Suprapubic skin (tissue), 4 donors: ENCODE measurements at regions not wholly inside any gene's neighbourhood (a gene's known extent, or its start where the extent isn't known, plus 50 kb on each side); places are given as distances from the start of the nearest gene placed in this dataset.
"Not testable (repeated sequence)": the region's sequence is repeated elsewhere in the genome, so short reads cannot be mapped to it uniquely, and the experiment has no call there.

Source experiments
- DNase-seq, 2 donors: peaks; one replicate each; pipeline ENCODE4 v3.0.0-alpha.2; 2019; ENCODE audit warnings: low spot score in 2 of 2
- H3K27ac ChIP-seq: fragments of 200-600 bp; sonication (generic); one replicate; pipeline ENCODE4 v1.5.1; 2019
- H3K27me3 ChIP-seq: fragments of 200-600 bp; sonication (generic); one replicate; pipeline ENCODE4 v1.5.1; 2019
- H3K36me3 ChIP-seq: fragments of 200-600 bp; sonication (generic); one replicate; pipeline ENCODE4 v1.5.1; 2019
- H3K4me1 ChIP-seq: fragments of 200-600 bp; sonication (generic); one replicate; pipeline ENCODE4 v1.5.1; 2019
- H3K4me3 ChIP-seq: fragments of 200-600 bp; sonication (generic); one replicate; pipeline ENCODE4 v1.5.1; 2019; ENCODE audit warnings: mild to moderate bottlenecking
- H3K9me3 ChIP-seq: fragments of 200-600 bp; sonication (generic); one replicate; pipeline ENCODE4 v1.5.1; 2019
- WGBS: methylation state at CpG from one replicate; pipeline ENCODE4 v1.1.5; 2018; 5-methylcytosine and 5-hydroxymethylcytosine counted together

DNA sequence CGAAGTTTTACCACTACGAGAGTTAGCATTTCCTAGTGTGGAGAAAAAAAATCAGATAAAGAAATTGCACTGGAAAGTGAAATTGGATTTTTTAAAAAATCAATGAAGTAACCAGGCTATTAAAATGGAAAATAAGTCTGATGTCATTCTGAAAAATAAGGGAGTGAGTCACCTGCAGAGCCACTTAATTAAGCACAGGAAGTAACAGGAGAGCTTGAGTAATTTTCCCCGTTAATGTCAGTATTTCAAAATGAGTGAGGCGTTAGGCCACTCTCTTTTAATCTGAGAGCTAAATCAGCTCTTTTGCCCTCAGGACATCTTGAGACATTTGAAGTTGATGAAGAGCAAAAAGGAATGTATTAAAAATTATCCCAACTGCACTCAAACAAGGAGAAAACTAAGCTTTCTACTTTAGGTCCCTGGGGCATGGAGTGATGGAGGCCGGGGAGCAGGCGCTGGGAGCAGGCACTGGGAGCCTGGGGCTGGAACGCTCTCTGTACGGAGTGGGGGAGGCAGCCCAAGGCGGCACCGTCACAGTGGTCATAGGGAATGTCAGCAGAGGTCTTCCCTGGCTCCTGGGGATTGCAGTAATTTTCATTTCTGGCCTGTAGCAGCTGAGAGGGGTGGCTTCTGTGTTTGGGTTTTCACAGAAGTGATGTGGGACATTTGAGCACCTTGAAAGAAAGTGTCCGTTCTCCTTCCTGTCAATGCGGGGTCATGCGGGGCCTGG lies 194.6 kb downstream of the BCL2L11 start:
- not testable (repeated sequence) for H3K27ac ChIP-seq, DNase-seq, H3K36me3 ChIP-seq, H3K4me3 ChIP-seq, H3K4me1 ChIP-seq, H3K9me3 ChIP-seq, H3K27me3 ChIP-seq
- 84% methylated on average over 10 of the region's 13 CpGs for WGBS

DNA sequence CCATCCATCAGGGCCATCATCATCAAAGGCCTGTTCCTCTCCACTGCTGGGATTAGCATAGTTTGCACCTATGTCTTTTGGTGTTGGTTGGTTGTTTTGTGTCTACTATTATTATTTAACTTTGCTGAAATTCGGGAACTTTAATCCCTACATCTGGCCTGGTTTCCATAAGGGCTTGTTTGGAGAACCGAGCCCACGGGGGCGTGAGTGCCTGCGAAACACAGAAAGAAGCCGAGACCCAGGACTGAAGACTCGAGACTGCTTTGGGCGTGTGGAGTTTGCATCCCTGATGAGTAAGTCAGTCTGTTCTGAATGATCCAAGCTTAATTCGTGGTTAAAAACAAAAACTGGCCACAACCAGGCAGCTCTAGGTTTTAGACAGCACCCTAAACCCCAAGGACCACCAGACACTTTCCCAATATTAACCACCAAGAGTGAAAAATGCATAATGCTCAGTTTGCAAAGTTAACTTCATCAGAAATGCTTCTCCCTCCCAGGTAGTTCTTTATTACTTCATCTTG lies 195.6 kb downstream of the BCL2L11 start:
- not testable (repeated sequence) for H3K4me1 ChIP-seq, DNase-seq, H3K4me3 ChIP-seq, H3K36me3 ChIP-seq, H3K9me3 ChIP-seq, H3K27ac ChIP-seq, H3K27me3 ChIP-seq
- WGBS: 86% methylated on average over 7 of the region's 9 CpGs

DNA sequence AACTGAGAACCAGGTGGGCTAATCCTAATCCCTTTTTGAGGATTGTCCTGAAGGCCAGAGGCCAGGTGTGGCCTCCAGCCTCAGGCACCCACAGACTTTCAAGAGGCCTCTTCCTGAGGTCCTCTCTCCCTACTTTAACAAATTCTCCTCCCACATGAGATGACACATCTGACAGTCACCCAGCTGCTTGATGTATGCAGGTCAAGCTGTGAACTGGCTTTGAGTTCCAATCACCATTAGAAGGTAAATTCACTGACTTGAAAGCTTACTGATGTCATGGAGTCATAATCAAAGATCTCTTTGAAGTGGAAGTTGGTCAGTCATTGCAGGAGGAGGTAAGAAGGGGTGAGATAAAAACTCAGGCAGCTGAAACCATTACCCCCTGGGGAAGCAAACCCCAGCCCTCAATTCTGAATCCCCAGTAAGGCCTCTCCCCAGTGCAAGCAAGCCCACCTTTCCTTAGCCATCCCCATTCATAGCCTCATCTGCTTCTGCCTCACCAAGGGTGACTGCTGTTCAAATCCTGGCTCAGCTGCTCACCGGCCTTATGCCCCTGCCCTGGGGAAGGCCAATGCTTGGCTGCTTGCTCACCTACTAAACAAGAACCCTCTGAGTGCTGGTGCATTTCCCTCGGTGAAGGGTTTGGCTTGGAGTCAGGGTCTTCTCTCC lies 196.3 kb downstream of the BCL2L11 start:
- H3K4me1 ChIP-seq, H3K36me3 ChIP-seq, DNase-seq, H3K9me3 ChIP-seq, H3K4me3 ChIP-seq, H3K27ac ChIP-seq, H3K27me3 ChIP-seq: not testable (repeated sequence)
- 100% methylated on average over 2 of the region's 2 CpGs for WGBS

DNA sequence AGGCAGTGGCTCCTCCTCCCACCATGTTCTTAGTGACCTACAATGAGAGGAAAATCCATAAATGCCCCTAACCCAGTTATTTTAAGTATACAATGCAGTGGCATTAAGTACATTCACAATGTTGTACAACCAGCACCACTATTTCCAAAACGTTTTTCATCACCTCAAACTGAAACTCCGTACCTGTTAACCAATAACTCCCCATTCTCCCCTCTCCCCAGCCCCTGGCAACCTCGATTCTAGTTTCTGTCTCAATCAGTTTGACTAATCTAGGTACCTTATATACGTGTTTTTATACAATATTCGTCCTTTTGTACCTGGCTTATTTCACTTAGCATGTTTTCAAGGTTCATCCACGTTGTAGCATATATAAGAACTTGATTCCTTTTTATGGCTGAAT lies 198.8 kb downstream of the BCL2L11 start:
- H3K9me3 ChIP-seq, H3K4me1 ChIP-seq, H3K27ac ChIP-seq, H3K27me3 ChIP-seq, H3K4me3 ChIP-seq, H3K36me3 ChIP-seq, DNase-seq: not testable (repeated sequence)
- 100% methylated on average over 1 of the region's 6 CpGs for WGBS

DNA sequence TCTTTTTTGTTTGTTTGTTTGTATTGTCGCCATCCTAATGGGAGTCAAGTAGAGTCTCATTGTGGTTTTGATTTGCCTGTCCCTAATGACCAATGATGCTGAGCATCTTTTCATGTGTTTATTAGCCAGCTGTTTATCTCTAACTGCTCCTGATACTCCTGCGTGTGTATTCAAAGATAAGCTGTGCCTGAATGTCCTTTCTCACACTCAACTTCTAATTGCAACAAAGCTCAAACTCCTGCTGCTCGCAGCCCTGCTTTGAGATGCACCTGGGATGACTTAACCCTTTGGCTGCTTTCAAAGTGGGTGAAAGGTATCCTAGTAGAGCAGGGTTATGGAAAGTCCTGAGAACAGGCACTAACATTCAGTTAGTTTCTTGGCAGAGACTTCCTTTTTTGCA lies 199.6 kb downstream of the BCL2L11 start:
- H3K27me3 ChIP-seq, H3K9me3 ChIP-seq, H3K4me1 ChIP-seq, DNase-seq, H3K36me3 ChIP-seq, H3K4me3 ChIP-seq, H3K27ac ChIP-seq: not testable (repeated sequence)
- no CpG with 5 or more reads among the region's 3 CpGs for WGBS

DNA sequence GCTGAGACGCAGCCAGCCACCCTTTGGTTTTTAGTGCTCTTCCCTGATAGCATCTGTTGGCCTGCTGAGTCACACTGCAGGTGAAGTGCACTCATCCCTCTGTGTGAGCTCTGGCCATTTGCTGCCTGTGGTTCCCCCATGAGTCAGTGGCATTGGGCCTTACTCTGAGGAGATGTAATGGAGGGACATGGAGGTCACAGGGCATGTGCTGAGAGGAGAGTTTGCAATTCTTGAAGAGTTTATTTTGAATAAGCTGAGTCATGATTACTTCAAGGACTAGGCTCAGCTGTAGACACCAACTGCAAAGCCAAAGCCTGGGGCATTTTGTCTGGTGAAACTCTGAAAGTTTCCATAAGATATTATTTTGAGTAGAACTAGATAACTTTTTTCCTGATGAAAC lies 200.3 kb downstream of the BCL2L11 start:
- H3K9me3 ChIP-seq, DNase-seq, H3K27me3 ChIP-seq, H3K4me1 ChIP-seq, H3K27ac ChIP-seq, H3K4me3 ChIP-seq, H3K36me3 ChIP-seq: not testable (repeated sequence)
- no CpG with 5 or more reads among the region's 1 CpG for WGBS

DNA sequence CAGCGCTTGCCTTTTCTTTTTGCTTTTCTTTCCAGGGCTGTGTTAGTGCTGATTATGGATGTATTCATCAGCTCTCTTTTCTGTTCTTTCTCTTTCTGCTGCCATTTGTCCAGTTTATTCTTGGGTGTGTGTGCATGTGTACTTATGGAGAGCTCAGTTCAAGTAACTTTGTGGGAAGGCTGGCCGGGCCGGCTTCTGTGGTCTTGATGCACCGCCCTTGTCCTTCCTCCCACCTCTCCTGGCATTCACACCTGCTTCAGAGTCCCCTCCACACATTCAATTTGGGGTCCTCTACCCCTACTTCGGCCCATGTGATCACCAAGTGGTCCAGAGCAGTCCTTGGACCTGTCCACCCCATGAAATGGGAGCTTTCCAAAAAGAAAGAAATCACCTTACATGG lies 202.7 kb downstream of the BCL2L11 start:
- H3K9me3 ChIP-seq, H3K27me3 ChIP-seq, H3K36me3 ChIP-seq, H3K4me1 ChIP-seq, H3K4me3 ChIP-seq, DNase-seq, H3K27ac ChIP-seq: not testable (repeated sequence)
- WGBS: 100% methylated on average over 3 of the region's 5 CpGs

DNA sequence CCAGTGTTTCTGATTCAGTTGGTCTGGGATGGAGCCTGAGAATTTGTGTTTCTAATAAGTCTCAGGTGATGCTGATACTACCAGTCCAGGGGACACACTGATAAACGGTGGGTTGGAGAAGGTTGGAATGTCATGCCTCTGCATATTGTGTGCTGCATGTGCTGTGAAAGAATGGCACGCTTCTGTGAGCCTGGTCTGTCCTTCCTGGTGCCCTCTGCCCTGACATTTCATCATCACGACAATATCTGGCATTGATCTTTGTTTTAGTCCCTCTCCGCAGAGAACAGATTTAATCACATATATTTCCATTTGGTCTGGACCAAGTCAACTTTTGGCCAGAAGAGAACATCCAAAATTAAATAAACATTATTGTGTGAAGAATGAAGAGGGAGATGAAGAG lies 207.0 kb downstream of the BCL2L11 start:
- DNase-seq, H3K36me3 ChIP-seq, H3K27me3 ChIP-seq, H3K9me3 ChIP-seq, H3K4me1 ChIP-seq, H3K27ac ChIP-seq, H3K4me3 ChIP-seq: not testable (repeated sequence)
- no CpG with 5 or more reads among the region's 4 CpGs for WGBS

DNA sequence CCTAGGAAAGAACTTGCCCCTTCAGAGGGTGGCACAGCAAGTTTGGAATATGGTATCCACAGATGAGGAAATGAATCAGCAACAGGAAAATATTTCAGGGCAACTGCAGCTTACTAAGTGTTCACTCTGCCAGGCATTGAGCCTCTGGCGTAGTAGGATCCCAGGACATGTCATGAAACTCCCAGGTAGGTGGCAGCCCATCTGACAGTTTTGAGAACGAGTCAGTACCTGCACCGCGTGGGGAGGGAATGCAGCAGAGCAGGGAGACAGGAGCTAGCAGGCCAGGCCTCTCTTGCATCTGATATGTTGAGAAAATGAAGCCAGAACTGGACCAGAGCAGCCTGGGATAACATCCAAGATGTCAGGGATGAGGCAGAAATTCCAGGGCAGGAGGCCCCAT lies 208.6 kb downstream of the BCL2L11 start:
- H3K27ac ChIP-seq, H3K27me3 ChIP-seq, H3K4me3 ChIP-seq, H3K36me3 ChIP-seq, H3K4me1 ChIP-seq, H3K9me3 ChIP-seq, DNase-seq: not testable (repeated sequence)
- no CpG with 5 or more reads among the region's 4 CpGs for WGBS

DNA sequence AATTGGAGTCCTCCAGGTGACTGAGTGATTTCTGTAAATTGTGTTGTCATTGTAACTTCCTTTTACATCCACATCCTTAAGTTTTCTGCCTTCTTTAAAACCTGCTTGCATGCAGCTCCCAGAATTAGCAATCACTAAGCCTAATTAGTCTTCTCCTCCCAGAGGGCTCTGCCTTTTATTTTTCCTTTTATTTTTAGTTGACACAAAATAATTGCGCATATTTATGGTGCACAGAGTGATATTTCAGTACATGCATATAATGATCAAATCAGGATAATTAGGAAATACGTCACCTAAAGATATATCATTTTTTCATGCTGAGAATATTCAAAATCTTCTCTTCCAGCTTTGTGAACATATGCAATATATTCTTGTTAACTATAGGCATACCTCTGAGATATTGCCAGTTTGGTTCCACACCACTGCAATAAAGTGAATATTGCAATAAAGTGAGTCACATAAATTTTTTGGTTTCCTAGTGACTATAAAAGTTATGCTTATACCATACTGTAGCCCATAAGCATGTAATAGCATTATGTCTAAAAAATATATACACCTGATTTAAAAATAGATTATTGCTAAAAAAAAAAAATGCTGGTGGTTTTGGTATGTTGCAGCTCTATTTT lies 210.5 kb downstream of the BCL2L11 start:
- not testable (repeated sequence) for DNase-seq, H3K4me1 ChIP-seq, H3K4me3 ChIP-seq, H3K36me3 ChIP-seq, H3K9me3 ChIP-seq, H3K27me3 ChIP-seq, H3K27ac ChIP-seq
- WGBS: 100% methylated on average over 1 of the region's 2 CpGs

DNA sequence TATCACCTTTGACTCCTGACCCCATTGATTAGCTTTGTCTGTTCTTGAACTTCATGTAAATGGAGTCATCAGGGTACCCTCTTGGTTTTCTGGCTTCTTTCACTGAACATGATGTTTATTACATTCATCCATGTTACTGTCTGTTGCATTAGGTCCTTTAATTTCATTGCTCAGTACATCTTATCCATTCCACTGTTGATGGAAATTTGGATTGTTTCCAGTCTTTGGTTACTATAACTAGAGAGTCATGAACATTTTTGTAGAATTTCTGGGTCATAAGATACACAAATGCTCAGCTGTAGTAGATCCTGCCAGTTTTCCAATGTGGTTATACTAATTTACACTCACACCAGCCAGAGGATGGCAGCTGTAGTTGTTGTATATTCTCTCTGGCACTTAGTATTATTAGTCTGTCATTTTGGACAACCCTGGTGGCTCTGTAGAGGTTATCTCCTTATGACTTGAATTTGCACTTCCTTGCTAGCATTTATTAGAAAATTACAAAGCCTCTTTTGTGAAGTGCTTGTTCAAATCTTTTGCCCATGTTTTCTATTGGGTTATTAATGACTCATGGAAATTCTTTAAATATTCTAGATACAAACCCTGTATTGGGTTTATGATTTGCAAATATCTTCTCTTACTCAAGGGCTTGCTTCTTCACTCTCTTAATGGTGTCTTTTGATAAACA lies 214.7 kb downstream of the BCL2L11 start:
- not testable (repeated sequence) for H3K4me1 ChIP-seq, H3K27ac ChIP-seq, H3K27me3 ChIP-seq, H3K36me3 ChIP-seq, DNase-seq, H3K4me3 ChIP-seq, H3K9me3 ChIP-seq

DNA sequence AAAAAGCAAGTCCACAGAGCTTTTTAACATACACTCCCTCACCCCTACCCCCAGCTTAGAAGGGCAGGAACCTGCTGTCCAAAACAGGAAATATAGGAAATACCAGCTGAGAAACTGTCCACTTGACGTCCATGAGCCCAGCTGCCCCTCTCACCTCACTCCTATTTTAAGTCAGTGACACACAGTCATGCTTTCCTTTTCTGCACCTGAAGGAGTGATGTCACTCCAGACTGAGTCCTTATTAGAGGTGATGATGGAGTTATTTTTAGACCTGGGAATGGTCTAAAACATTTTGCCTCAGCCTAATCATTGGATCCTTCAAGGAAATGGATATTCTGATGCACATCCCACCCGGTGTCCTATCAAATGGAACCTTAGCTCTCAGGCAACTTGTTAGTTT lies 217.8 kb downstream of the BCL2L11 start:
- H3K4me1 ChIP-seq, H3K27me3 ChIP-seq, DNase-seq, H3K27ac ChIP-seq, H3K4me3 ChIP-seq, H3K36me3 ChIP-seq, H3K9me3 ChIP-seq: not testable (repeated sequence)
- no CpG with 5 or more reads among the region's 2 CpGs for WGBS

DNA sequence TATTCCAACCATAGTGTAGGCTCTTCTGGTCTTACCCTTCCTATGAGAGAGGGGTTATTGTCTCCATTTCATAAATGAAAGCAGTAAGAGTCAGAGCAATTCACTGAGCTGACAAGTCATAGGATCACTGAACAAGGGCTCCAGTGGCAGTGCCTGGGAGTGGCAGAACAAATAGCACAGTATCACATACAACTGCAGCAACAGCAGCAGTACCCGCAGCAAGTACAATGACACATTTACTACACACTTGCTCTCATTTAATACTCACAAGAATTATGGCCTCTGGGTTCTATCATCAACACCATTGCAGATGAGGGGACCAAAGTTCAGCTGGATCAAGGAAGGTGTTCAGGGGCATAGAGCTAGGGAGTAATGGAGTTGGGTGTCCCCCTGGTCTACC lies 218.8 kb downstream of the BCL2L11 start:
- not testable (repeated sequence) for H3K9me3 ChIP-seq, H3K4me3 ChIP-seq, DNase-seq, H3K27me3 ChIP-seq, H3K4me1 ChIP-seq, H3K36me3 ChIP-seq, H3K27ac ChIP-seq
- WGBS: no CpG with 5 or more reads among the region's 1 CpG

DNA sequence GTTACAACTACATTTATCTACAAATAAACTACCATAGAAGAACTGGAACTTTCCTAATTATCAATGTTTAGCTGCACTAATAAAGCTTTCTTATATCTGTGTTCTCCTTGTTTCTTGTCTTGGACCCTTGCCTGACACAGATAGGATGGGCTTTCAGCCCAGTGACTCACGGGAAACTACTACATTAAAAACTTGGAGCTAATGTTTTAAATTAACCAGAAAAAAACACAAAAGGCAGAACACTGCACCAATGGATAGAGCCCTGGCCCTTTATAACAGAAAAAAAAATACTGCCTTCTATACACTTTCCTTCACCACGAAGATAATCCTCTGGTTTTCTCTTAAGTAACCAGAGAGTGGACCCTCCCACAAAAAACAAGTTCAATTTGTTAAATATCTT lies 223.9 kb downstream of the BCL2L11 start:
- not testable (repeated sequence) for H3K27ac ChIP-seq, H3K27me3 ChIP-seq, H3K9me3 ChIP-seq, H3K4me1 ChIP-seq, H3K4me3 ChIP-seq, H3K36me3 ChIP-seq, DNase-seq
- 7% methylated on average over 2 of the region's 2 CpGs for WGBS
